MV-4-11 (cell line): ENCODE measurements at regions not wholly inside any gene's neighbourhood (a gene's known extent, or its start where the extent isn't known, plus 50 kb on each side); places are given as distances from the start of the nearest gene placed in this dataset.

ENCODE experiments used
- DNase-seq: peaks from one replicate; lab custom pipeline; 2025; lab: John Stamatoyannopoulos, UW

DNA sequence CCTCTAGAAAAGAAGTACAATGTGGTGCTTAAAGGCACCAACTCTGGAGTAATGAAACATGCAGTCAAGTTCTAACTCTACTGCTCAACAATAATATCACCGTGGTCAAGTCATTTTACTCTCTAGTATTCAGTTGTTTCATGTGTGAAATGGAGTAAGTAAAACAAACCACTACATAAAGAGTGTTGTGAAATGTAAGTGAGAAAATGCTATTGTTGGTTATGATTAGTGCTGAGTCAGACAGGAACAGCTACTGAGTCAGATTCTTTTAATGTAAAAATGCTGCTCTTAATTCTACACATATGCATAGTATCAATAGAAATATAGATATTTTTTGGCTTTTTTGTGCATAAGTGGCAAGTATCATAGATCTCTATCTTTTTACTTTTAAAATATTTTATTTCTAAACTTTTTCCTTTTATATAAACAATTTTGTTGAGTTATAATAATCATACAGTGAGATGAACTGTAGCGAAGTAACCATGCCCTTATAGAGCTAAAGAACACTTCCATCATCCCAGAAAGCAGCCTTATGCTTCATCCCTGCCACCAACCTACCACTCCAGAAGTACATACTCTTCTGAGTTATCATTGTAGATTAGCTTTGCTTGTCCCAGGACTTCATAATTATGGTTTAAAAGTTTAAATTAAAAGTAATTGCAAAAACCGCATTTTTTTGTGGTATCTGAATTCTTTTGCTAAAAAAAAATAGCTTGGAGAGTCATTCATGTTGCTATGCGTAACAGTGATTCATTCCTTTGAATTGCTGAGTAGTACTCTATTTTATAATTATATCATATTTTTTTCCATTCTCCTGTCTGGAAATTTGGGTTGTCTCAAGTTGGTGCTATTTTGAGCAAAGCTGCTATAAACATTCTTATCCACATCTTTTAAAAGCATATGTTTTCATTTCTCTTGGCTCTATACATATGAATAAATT is 548.2 kb upstream of the CLINT1 start:
- peak; percentile 67 for DNase-seq

DNA sequence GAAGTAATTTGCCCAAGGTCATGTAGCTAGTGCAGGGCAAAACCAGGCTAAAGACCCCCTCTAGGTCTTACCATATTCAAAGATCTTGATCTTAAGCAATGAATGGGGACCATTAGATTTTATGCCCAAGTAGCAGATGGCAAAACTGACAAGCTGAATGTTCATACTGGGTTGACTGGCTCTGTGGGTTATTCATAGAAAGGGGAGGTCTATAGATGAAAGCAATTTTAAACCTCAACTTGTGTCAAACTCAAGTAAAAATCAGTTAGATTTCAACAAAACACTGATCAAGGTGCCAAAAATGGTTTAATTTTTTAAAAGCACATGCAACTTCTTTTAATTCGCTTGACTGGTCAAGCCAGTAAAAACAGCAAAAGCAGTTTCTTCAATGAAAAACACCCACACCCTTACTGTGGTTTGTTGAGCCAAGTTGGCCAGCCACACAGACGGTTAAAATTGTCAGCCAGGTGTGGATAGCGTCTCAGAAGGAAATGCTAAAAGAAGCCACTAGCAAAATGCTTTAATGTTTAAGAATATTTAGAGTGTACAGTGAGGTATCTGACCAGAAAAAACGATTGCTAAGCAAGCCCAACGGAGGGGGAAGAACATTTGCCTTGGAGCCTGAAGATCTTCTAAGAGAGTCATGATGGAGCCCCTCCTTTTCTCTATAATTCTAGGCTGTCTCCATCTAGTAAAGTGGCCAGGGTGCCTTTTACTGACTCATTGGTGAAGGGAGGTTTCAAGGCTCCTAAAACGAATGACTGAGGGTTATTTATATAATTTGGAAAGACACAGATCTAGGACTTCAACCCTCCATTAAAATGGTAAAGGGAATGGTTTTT is 539.6 kb upstream of the CLINT1 start:
- DNase-seq, result no peak

DNA sequence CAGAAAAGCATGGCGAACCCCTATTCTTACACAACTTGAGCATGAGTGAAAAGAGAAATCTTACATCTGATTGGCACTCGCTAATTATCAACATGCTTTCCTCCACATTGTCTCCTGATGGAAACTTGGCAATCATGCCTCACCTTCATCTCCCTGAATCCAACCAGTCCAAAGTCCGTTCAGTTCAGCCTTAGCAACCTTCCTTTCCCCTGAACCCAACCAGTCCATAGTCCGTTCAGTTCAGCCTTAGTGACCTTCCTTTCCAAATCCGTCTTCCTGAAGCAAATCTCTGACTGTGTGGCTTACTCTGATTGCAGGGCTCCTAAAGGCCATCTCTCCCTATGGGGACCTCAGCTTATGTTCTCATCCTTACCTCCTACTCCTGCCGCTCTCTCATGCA is 538.3 kb upstream of the CLINT1 start:
- no peak for DNase-seq

DNA sequence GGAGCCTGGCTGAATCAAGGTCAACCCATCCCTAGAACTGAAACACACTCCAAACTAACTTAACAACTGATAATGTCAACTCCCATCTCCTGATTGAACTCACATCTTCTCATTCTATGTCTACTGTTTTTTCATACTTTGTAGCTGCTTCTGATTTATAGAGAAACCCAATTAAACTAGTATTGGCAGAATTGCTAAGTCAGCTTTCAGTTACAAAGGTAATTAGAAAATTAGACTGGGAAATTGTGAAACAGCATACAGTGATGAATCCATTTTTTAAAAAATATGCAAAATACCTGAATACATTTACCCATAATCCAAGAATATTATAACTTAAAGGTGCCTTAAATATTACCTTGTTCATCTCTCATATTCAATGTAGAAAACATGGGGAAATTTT is 535.2 kb upstream of the CLINT1 start:
- no peak for DNase-seq

DNA sequence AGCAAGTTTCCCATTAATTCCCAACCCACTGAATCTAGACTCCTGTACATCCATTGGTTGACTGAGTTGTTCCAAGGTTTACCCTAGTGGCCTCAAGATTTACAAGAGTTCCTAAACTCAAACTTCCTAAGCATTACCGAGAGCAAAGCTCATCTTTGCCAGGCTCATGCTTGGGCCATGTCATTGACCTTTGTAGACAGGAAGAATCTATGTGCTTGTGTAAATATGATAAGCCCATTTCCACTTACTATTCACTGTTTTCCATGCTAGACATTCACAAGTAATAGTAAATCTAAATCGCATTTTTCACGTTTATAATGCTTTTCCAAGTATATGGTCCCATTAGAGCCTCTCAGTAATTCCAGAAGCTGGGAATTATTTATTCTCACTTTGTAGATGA is 534.5 kb upstream of the CLINT1 start:
- no peak for DNase-seq

DNA sequence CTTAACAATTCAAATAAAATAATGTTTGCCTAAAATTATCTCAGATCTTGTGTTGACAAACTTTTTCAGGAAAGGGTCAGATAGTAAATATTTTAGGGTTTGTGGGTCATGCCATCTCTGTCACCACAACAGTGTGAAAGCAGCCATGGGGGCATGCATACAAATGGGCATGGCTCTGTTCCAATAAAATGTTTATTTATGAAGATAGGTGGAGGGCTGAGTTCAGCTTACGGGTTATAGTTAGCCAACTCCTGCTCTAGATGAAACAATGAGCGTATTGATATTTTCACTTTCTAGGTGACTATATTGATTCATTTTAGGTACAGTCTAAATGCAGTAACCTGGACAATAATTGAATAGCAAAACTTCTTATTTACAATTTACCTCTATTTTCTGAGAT is 533.8 kb upstream of the CLINT1 start:
- no peak for DNase-seq

DNA sequence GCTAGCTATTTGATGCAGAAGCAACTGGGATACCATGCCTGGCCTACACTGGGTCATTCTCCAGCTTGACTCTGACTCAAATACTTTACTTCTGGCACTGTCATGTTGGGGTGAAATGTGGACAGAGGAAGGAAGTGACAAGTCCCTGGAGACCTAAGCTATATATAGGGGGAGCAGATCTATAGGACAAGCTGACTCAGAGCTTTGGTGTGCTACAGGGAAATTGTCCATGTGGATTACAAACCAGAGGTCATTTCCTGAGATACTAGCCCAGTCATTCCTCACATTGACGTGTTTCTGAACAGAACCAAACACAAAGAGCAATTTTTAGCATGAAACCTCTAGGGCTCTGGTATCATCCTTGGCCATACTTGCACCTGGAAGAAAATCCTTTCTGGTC is 531.6 kb upstream of the CLINT1 start:
- DNase-seq, result peak; percentile 71

DNA sequence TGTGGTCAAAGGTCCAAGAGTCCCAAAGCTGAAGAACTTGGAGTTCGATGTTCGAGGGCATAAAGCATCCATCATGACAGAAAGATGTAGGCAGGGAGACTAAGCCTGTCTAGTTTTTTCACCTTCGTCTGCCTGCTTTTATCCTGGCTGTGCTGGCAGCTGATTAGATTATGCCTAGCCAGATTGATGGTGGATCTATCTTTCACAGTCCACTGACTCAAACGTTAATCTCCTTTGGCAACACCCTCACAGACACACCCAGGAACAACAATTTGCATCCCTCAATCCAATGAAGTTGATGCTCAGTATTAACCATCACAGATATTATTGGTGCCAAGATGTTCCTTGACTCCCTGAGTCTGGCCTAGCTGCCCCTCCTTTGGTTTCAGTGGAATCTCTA is 530.8 kb upstream of the CLINT1 start:
- no peak for DNase-seq

DNA sequence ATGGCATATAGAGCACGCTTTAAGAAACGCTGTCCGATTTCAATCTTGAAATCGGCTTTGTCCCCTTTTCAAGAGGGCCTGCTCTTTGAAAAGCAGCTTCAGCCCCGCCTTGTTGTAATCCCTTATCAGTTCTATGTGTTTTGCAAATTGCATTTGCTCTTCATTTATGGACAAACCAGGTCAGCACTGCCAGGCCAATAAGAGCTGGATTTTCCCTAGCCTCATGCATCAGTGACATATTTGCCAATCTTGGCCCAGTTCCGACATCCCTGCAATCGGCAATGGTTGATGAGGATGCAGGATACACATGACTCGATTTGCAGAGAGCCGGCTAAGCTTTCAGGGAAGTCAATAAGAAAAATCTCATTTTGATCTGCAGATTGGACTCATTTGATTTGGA is 529.1 kb upstream of the CLINT1 start:
- no peak for DNase-seq

DNA sequence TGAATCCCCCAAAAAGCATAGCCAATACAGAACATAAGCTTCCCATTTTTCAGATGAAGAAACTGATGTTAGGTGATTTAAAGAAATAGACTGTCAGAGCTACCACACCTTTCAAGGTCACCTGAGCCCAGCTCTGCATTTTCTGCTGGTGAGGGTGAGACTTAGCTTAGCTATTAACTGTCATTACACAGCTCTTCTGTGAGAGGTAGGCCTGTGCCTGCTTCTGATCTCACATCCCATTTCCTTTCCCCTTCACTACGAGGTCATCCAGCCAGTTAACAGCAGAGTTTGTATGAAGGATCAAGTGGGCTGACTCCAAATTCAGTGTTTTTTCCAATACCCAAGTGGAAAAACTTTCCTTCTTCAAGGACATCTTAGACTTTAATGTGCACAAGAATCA is 528.6 kb upstream of the CLINT1 start:
- DNase-seq, result no peak

DNA sequence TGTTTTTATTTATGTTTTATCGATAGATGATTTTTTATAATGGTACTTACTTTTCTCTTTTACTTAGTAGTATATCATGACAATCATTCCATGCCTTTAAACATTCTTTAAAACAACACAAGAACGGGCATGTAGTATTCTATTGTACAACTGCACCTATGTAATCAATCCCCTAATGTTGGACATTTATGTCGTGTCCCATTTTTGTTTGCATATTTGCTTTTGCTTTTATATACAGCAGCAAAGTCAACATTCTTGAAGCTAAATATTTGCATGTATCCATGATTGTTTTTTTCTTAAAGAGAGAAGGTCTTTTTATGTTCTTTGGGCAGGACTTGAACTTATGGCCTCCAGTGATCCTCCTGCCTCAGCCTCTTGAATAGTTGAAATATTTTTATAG is 527.0 kb upstream of the CLINT1 start:
- DNase-seq, result no peak

DNA sequence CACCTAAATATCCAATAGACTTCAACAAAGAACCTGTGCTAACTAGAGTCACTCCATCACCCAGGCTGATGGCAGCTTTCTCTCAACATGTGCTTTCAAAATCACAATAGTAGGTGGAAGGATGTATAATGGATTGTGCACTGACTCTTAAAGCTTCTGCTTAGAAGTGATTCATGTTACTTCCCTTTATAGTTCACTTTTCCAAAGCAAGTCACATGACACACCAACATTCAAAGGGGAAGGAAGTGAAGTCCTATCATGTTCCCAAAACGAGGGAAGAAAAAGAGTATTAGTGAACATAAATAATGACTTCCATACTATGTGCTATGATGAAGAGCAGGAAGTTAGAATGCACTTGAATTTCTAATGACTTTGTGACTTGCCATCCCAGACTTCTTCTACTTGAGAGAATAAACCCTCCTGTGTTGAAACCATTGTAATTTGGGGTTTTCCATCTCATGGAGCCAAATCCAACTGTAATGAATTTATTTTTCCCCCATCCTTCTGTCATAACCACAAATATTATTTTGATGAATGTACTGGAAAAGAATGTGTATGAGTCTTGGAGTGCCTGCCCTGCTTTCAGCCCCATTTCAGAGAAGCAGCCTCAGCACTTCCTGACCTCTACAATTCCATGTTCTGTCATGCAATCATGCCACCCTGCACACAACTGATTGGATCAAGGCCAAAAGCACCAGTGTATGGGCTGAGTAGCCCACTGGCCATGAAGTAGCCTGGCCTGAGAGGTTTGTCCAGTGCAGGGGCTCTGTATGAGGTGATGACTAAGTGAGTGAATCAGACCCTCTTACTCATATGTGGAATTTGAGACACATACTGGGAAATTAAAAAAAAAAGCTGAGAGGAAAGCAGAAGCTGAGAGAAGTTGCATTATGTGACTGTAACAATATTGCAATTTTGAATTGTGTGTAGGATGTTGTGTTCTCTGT is 525.9 kb upstream of the CLINT1 start:
- DNase-seq, result peak; percentile 62

DNA sequence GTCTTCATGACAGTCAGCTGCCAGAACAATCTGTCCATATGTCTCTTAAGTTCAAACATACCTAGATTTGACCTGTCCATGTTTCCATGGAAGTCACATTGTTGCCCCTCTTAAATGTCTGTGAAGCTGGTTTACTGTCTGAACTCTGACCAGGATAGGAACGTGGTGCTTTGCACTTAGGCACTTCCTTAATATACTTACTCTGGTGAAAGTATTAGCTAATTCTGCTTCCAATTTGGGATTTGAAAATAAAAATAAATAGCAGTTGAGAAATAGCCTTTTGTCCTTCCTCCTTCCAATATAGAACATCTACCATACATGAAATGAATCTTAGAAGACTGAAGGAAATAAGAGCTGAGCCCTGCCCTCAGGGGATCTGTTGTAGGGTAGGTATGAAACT is 524.5 kb upstream of the CLINT1 start:
- DNase-seq, result peak; percentile 45

DNA sequence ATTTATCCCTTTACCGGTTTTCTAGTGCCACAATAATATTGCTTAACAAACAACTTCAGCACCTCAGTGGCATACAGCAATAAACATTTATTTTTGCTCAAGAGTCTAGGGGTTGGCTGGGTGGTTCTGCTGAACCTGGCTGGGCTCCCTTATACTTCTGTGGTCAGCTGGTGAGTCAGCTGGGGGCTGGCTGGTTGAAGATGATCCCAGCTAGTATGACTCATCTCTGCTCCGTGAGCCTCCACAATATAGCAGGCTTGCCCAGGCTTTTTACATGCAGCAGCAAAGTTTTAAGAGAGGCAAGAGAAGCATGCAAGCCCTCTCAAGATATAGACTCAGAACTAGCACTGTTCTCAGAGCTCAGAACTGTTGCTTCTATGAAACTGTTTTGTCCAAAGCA is 523.5 kb upstream of the CLINT1 start:
- DNase-seq, result peak; percentile 94

DNA sequence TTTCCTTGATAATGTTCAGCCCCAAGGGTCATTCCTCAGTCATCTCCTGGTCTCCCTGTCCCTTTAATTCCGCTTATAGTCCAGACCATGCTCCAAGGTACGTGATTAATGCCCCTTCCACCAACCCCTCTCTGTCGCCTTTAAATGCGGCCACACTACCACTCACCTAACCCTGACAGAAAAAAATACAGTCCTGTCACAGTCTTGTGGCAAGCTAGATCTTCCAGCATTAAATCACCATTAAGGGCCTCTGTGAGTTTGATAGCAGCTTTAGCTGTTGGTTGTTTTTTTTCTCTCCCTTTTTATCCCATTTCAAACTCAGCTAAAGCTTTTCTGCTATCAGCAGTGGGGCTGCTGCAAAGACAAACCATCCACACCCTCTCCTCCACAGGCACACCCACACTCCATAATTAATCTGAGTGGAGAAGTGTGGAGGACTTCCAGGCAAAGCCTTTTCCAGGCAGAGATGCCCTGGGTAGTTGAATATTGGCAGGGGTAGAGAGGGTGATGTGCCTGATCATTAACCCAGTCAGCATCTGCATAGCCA is 522.7 kb upstream of the CLINT1 start:
- no peak for DNase-seq

DNA sequence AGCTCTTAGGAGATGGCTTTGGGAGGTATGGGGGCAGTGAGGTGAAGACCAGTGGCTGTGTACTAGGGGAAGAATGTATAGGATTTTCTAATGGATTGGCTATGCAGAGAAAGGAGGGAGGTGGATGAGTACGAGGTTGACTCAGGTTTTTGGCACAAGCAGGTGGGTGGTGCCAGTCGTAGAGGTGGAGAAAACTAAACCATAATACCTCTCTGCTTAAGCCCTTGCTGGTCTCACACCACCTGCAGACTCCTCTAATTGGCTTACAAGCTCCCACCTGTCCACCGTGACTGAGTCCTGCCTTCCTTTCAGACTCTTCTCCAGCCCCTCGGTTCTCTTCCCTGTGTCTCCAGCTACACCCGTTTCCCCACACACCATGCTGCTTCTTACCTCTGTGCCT is 521.7 kb upstream of the CLINT1 start:
- DNase-seq, result no peak

DNA sequence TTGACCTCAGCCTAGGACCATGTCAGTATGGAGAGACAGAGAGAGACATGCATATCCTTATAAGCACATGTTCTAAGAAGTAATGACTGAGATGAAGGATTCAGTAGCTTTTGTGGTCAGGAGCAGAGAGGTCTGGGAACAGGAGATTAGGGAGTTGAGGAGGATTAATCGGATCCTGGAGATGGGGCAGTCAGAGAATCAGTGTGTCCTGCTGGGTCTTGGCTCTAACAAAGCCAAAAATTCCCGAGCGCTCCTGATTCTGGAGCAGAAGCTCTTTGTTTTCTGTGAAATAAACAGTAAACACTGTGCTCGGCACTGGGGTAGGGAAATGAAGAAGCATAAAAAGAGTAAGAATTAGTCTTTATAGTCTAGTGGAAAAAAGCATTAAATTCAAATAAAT is 520.0 kb upstream of the CLINT1 start:
- no peak for DNase-seq

DNA sequence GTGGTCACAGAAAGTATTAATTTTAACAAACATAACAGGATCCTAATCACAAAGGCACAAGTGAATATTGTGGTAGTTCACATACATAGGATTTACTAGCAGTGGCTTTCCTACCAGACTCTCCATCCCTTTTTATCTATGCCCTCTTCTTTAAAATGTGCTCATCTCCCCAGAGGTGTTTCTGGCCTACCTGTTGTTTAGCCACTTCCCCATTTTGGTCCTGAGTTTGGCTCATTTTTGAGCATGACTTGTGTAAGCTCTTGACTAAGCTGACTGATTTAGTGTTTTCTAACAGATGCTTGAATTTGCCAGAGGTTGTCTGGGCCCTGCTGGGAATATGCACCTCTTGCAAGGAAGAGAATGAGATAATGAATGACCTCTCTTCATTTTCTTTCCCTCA is 517.7 kb upstream of the CLINT1 start:
- DNase-seq, result no peak

DNA sequence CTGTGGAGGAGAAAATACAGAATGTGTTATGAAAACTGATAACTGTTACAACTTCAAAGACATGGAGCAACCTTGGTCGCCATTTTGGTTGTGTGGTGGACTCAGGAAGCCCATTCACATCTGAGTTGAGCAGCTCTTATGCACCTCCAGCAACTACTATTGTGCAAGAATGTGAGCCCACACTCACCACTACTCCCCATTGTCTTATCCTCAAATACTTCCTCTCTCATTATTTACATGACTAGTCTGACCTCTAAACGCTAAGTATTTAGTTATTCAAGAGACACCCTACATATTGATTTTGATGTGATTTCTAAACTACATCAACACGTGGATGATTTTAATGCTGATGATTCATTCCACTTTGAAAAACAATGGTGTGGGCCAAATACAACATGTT is 516.6 kb upstream of the CLINT1 start:
- peak; percentile 82 for DNase-seq

DNA sequence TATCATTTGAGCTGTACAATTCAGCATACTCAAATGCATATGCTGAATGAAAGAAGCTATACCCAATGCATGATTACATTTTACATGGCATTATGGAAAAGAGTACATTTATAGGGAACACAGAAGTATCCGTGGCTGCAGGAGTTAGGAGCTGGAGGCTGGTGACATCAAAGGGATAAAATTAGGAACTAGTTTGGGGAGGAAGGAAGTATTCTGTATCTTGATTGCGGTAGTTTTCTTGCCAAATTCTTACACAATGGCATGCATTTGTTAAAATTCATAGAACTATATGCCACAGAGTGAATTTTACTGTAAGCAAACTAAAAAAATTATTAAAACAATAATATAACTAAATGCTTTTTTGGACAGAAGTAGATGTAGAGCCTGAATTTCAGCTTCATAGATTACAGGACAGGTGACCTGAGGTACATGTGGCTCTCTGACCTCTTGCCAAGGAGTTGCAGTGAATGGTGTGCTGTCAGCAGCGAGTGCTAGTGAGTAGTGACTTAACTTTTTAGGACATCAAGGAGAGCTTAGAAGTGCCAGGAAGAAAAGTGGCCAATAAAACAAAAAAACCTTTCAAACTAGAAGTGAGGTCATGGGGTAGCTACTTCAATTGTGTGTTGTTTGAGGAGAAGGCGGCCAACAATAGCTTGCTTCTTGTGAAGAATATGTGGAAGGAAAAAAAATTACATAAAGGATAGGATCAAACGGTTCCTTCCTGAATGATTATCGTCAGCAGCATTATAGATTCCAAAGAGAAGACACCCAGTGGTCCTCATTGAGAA is 514.9 kb upstream of the CLINT1 start:
- peak; percentile 68 for DNase-seq

DNA sequence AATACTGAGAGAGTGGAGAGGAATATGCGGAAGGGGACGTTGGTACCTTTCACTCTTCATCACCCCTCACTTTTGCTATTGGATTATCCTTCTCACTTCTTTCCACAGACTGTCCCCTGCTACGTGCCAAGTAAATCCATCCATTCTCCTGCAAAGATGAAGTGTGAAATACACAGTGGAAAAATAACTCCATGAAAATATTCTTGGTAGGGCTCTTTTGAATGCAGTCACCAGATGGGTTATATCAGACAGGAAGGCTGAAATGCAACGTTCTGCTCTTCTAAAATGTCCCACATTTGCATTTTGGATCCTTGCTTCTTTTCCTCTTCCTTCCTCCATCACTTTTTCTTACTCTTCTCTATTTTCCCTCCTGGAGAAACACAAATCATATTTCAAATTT is 510.3 kb upstream of the CLINT1 start:
- no peak for DNase-seq
